ENCODE measurements at regions not wholly inside any gene's neighbourhood (a gene's known extent, or its start where the extent isn't known, plus 50 kb on each side); places are given as distances from the start of the nearest gene placed in this dataset.

GRCh38 chr18:78925557-78926242 is 53.9 kb upstream of the SALL3 start:
- Histone ChIP-seq H3K79me2 (ENCODE audit: control insufficient read depth, insufficient read depth, low read length, unreplicated experiment) (no peaks in the 10 kb centered on the region), H3K27ac (ENCODE audit: low read depth, low read length) (no peak overlapping the region), H3K36me3 (ENCODE audit: insufficient read depth, low read length) (no peaks in the 10 kb centered on the region), H3K27me3 (ENCODE audit: insufficient read depth, low read length) (no peaks in the 10 kb centered on the region), H3K4me3 (ENCODE audit: low read depth, low read length) (no peak overlapping the region), H2AFZ (ENCODE audit: low read length, unreplicated experiment) (no peak overlapping the region), H3K4me1 (ENCODE audit: control insufficient read depth, insufficient read depth, low read length, unreplicated experiment) (no peaks in the 10 kb centered on the region)

GRCh38 chr18:78926243-78926615 is 53.4 kb upstream of the SALL3 start:
- Histone ChIP-seq H3K27me3 (ENCODE audit: insufficient read depth, low read length) (no peaks in the 10 kb centered on the region), H3K4me3 (ENCODE audit: low read depth, low read length) (no peak overlapping the region), H3K27ac (ENCODE audit: low read depth, low read length) (no peak overlapping the region), H3K79me2 (ENCODE audit: control insufficient read depth, insufficient read depth, low read length, unreplicated experiment) (no peaks in the 10 kb centered on the region), H3K36me3 (ENCODE audit: insufficient read depth, low read length) (no peaks in the 10 kb centered on the region), H2AFZ (ENCODE audit: low read length, unreplicated experiment) (no peak overlapping the region), H3K4me1 (ENCODE audit: control insufficient read depth, insufficient read depth, low read length, unreplicated experiment) (no peaks in the 10 kb centered on the region)

GRCh38 chr18:78927156-78927555 is 52.5 kb upstream of the SALL3 start:
- Histone ChIP-seq H2AFZ (ENCODE audit: low read length, unreplicated experiment) (no peak overlapping the region), H3K36me3 (ENCODE audit: insufficient read depth, low read length) (no peaks in the 10 kb centered on the region), H3K4me1 (ENCODE audit: control insufficient read depth, insufficient read depth, low read length, unreplicated experiment) (no peaks in the 10 kb centered on the region), H3K27me3 (ENCODE audit: insufficient read depth, low read length) (no peaks in the 10 kb centered on the region), H3K27ac (ENCODE audit: low read depth, low read length) (no peak overlapping the region), H3K79me2 (ENCODE audit: control insufficient read depth, insufficient read depth, low read length, unreplicated experiment) (no peaks in the 10 kb centered on the region), H3K4me3 (ENCODE audit: low read depth, low read length) (no peak overlapping the region)

- H3K4me3 ChIP-seq (ENCODE audit: low read depth, low read length), result no peak overlapping the region
- no peaks in the 10 kb centered on the region for H3K27me3 ChIP-seq (ENCODE audit: insufficient read depth, low read length)
- no peaks in the 10 kb centered on the region for H3K36me3 ChIP-seq (ENCODE audit: insufficient read depth, low read length)
- no peaks in the 10 kb centered on the region for H3K4me1 ChIP-seq (ENCODE audit: control insufficient read depth, insufficient read depth, low read length, unreplicated experiment)
- no peak overlapping the region for H3K27ac ChIP-seq (ENCODE audit: low read depth, low read length)
- no peaks in the 10 kb centered on the region for H3K79me2 ChIP-seq (ENCODE audit: control insufficient read depth, insufficient read depth, low read length, unreplicated experiment)
- H2AFZ ChIP-seq (ENCODE audit: low read length, unreplicated experiment), result no peak overlapping the region
Measured at GRCh38 chr18:78927616-78928015, 52.0 kb upstream of the SALL3 start.

GRCh38 chr18:78928076-78928475 is 51.5 kb upstream of the SALL3 start:
- no peak overlapping the region for H2AFZ ChIP-seq (ENCODE audit: low read length, unreplicated experiment)
- no peaks in the 10 kb centered on the region for H3K4me1 ChIP-seq (ENCODE audit: control insufficient read depth, insufficient read depth, low read length, unreplicated experiment)
- H3K27ac ChIP-seq (ENCODE audit: low read depth, low read length), result no peak overlapping the region
- no peak overlapping the region for H3K4me3 ChIP-seq (ENCODE audit: low read depth, low read length)
- H3K79me2 ChIP-seq (ENCODE audit: control insufficient read depth, insufficient read depth, low read length, unreplicated experiment), result no peaks in the 10 kb centered on the region
- H3K27me3 ChIP-seq (ENCODE audit: insufficient read depth, low read length), result no peaks in the 10 kb centered on the region
- no peaks in the 10 kb centered on the region for H3K36me3 ChIP-seq (ENCODE audit: insufficient read depth, low read length)

- Histone ChIP-seq H3K36me3 (ENCODE audit: insufficient read depth, low read length) (no peaks in the 10 kb centered on the region), H3K27me3 (ENCODE audit: insufficient read depth, low read length) (no peaks in the 10 kb centered on the region), H2AFZ (ENCODE audit: low read length, unreplicated experiment) (no peak overlapping the region), H3K4me1 (ENCODE audit: control insufficient read depth, insufficient read depth, low read length, unreplicated experiment) (no peaks in the 10 kb centered on the region), H3K27ac (ENCODE audit: low read depth, low read length) (no peak overlapping the region), H3K4me3 (ENCODE audit: low read depth, low read length) (no peak overlapping the region), H3K79me2 (ENCODE audit: control insufficient read depth, insufficient read depth, low read length, unreplicated experiment) (no peaks in the 10 kb centered on the region)
Measured at GRCh38 chr18:78929516-78929915, 50.1 kb upstream of the SALL3 start.
